Psoas muscle (tissue), 7 donors: ENCODE measurements at regions not wholly inside any gene's neighbourhood (a gene's known extent, or its start where the extent isn't known, plus 50 kb on each side); places are given as distances from the start of the nearest gene placed in this dataset.

Experiments used
- ATAC-seq, 4 donors: fragments of 200-7000 bp; cut with Tn5 transposase; one replicate each; pipeline ENCODE4 v1.9.1; 2020; ENCODE audit warnings: moderate library complexity in 3 of 4, mild to moderate bottlenecking in 2 of 4
- DNase-seq, 2 donors: peaks; one replicate each; pipeline ENCODE4 v3.0.0-alpha.2; 2020
- H3K27ac ChIP-seq: fragments of 200-600 bp; one replicate; pipeline ENCODE4 v1.8.0; 2022
- H3K27me3 ChIP-seq, 3 donors: fragments of 200-600 bp in 1 of 3; one replicate each; pipeline versions ENCODE4 v1.6.1 to v1.8.0; 2013 to 2022; ENCODE audit warnings: low read length in 2 of 3, mild to moderate bottlenecking in 2 of 3, moderate library complexity in 1 of 3; ENCODE audit not compliant: insufficient read depth in 3 of 3
- H3K36me3 ChIP-seq, 2 donors: fragments of 200-600 bp in 1 of 2; one replicate each; pipeline versions ENCODE4 v1.6.1 to v1.8.0; 2013 to 2022; ENCODE audit warnings: low read depth in 1 of 2, mild to moderate bottlenecking in 1 of 2, moderate library complexity in 1 of 2; ENCODE audit not compliant: insufficient read depth in 1 of 2
- H3K4me1 ChIP-seq: fragments of 200-600 bp; one replicate; pipeline ENCODE4 v1.8.0; 2022
- H3K4me3 ChIP-seq: fragments of 200-600 bp; one replicate; pipeline ENCODE4 v1.8.0; 2022; ENCODE audit warnings: mild to moderate bottlenecking
- H3K9me3 ChIP-seq: fragments of 200-600 bp; one replicate; pipeline ENCODE4 v1.8.0; 2022
- CTCF ChIP-seq: fragments of 200-600 bp; IDR thresholded peaks from one replicate; pipeline ENCODE4 v1.8.0; 2022; ENCODE audit warnings: antibody characterized with exemption
- WGBS, 3 donors: extraction: QIAGEN DNeasy Blood & Tissue Kit; methylation state at CpG; one replicate each; pipeline versions ENCODE4 v1.1.6 to v1.1.7; 2013; 5-methylcytosine and 5-hydroxymethylcytosine counted together
- intact Hi-C, 2 donors: fragments of 100-400 bp; cut with DNase I; formaldehyde crosslinking; loops; one replicate each; pipeline versions ENCODE4 v1.11.0 to v1.14.2; 2022
- donor health status: healthy with polysubstance abuse.
- donor health status: DM: no; HTN: no; CAD: no; lungs with moderate emphysema.
- donor health status: Bipolar disorder and iron deficiency.
- donor health status: healthy.
- donor health status: DM: yes; HTN: yes; CAD: no.
- donor health status: DM: no; HTN: no; CAD: no.
- donor health status: DM: yes; HTN: yes; CAD: no.

- intact Hi-C loops = no loop called here
- Histone ChIP-seq H3K27ac (no peak overlapping the region), H3K27me3 (peaks cover 0 to 13% (median 0%) of the 10 kb centered on the region in 3 donors), H3K4me1 (no peaks in the 10 kb centered on the region), H3K4me3 (no peak overlapping the region), H3K9me3 (no peaks in the 10 kb centered on the region), H3K36me3 (no peaks in the 10 kb centered on the region)
- no peak for TF ChIP-seq CTCF
- 22 to 28% (median 24%) methylated on average over 5 of the region's 5 CpGs for WGBS, 3 donors
- no peak for DNase-seq
- no peak for ATAC-seq
Measured at GRCh38 chr10:23754941-23755340, 316.1 kb downstream of the OTUD1 start.

GRCh38 chr10:23755556-23755955, 316.7 kb downstream of the OTUD1 start:
- Histone ChIP-seq H3K4me1 (no peaks in the 10 kb centered on the region), H3K36me3 (no peaks in the 10 kb centered on the region), H3K4me3 (no peak overlapping the region), H3K9me3 (no peaks in the 10 kb centered on the region), H3K27ac (no peak overlapping the region), H3K27me3 (peaks cover 0 to 7% (median 0%) of the 10 kb centered on the region in 3 donors)
- ATAC-seq (no peak), DNase-seq (no peak)
- intact Hi-C loops = no loop called here
- TF ChIP-seq CTCF = no peak
- 48 to 68% (median 60%) methylated on average over 4 of the region's 4 CpGs for WGBS, 3 donors

GRCh38 chr10:23768281-23768680, 329.4 kb downstream of the OTUD1 start:
- 80 to 94% (median 90%) methylated on average over 1 of the region's 1 CpG for WGBS, 3 donors
- intact Hi-C loops = no loop called here
- H3K4me1 ChIP-seq = no peaks in the 10 kb centered on the region
- H3K27ac ChIP-seq = no peak overlapping the region
- DNase-seq = no peak
- H3K9me3 ChIP-seq = peaks cover 3% of the 10 kb centered on the region
- ATAC-seq = no peak
- no peaks in the 10 kb centered on the region for H3K27me3 ChIP-seq
- no peaks in the 10 kb centered on the region for H3K36me3 ChIP-seq
- TF ChIP-seq CTCF = no peak
- no peak overlapping the region for H3K4me3 ChIP-seq

- WGBS, 3 donors = 57 to 63% (median 58%) methylated on average over 2 of the region's 2 CpGs
- Histone ChIP-seq H3K4me3 (no peak overlapping the region), H3K4me1 (no peaks in the 10 kb centered on the region), H3K27me3 (no peaks in the 10 kb centered on the region), H3K27ac (no peak overlapping the region), H3K9me3 (no peaks in the 10 kb centered on the region), H3K36me3 (no peaks in the 10 kb centered on the region)
- TF ChIP-seq CTCF = no peak
- intact Hi-C loops = no loop called here
- DNase-seq (no peak), ATAC-seq (no peak)
Measured at GRCh38 chr10:23777153-23777552, 338.3 kb downstream of the OTUD1 start.

GRCh38 chr10:23779301-23779700, 340.4 kb downstream of the OTUD1 start:
- Histone ChIP-seq H3K4me3 (no peak overlapping the region), H3K4me1 (no peaks in the 10 kb centered on the region), H3K27me3 (no peaks in the 10 kb centered on the region), H3K36me3 (no peaks in the 10 kb centered on the region), H3K9me3 (no peaks in the 10 kb centered on the region), H3K27ac (no peak overlapping the region)
- DNase-seq (no peak), ATAC-seq (no peak)
- intact Hi-C loops = no loop called here
- 82 to 84% (median 83%) methylated on average over 4 of the region's 4 CpGs for WGBS, 3 donors
- no peak for TF ChIP-seq CTCF
